Fibroblast of skin of left biceps (primary cell): ENCODE measurements at regions not wholly inside any gene's neighbourhood (a gene's known extent, or its start where the extent isn't known, plus 50 kb on each side); places are given as distances from the start of the nearest gene placed in this dataset.
A peak's percentile ranks its signal among the peaks of the same experiment; 100 is the strongest.
"Not testable (repeated sequence)": the region's sequence is repeated elsewhere in the genome, so short reads cannot be mapped to it uniquely, and the experiment has no call there.

Source experiments
- DNase-seq, 2 experiments: peaks; one replicate each; pipeline ENCODE4 v3.0.0-alpha.2; 2013; ENCODE audit warnings: low read depth in 2 of 2

GRCh38 chr9:7347556-7347955, 452.0 kb downstream of the DMAC1 start:
- no peak for DNase-seq

GRCh38 chr9:7346144-7346543, 453.4 kb downstream of the DMAC1 start:
- no peak for DNase-seq

GRCh38 chr9:7342736-7343135, 456.8 kb downstream of the DMAC1 start:
- no peak for DNase-seq

- DNase-seq, result no peak
Measured at GRCh38 chr9:7342229-7342628, 457.3 kb downstream of the DMAC1 start.

GRCh38 chr9:7341571-7341970, 458.0 kb downstream of the DMAC1 start:
- no peak for DNase-seq

GRCh38 chr9:7340451-7340850, 459.1 kb downstream of the DMAC1 start:
- DNase-seq, result no peak

GRCh38 chr9:7338586-7339281, 460.8 kb downstream of the DMAC1 start:
- DNase-seq, result no peak

GRCh38 chr9:7336356-7337065, 463.1 kb downstream of the DMAC1 start:
- DNase-seq, result no peak

GRCh38 chr9:7333719-7334118, 465.9 kb downstream of the DMAC1 start:
- peak; percentile 22 to 32 for DNase-seq

- DNase-seq, result no peak
Measured at GRCh38 chr9:7332780-7333179, 466.8 kb downstream of the DMAC1 start.

GRCh38 chr9:7328453-7328852, 471.1 kb downstream of the DMAC1 start:
- DNase-seq, result no peak

GRCh38 chr9:7325995-7326394, 473.6 kb downstream of the DMAC1 start:
- no peak for DNase-seq

- no peak for DNase-seq
Measured at GRCh38 chr9:7324152-7324598, 475.4 kb downstream of the DMAC1 start.

GRCh38 chr9:7320841-7321240, 478.7 kb downstream of the DMAC1 start:
- DNase-seq, result no peak

- peak; percentile 41 to 47 for DNase-seq
Measured at GRCh38 chr9:7320139-7320538, 479.4 kb downstream of the DMAC1 start.

- DNase-seq, result no peak
Measured at GRCh38 chr9:7318920-7319319, 480.7 kb downstream of the DMAC1 start.

- DNase-seq, result no peak
Measured at GRCh38 chr9:7316967-7317366, 482.6 kb downstream of the DMAC1 start.

- no peak for DNase-seq
Measured at GRCh38 chr9:7316166-7316795, 483.3 kb downstream of the DMAC1 start.

GRCh38 chr9:7315746-7316145, 483.8 kb downstream of the DMAC1 start:
- peak; percentile 25 to 27 for DNase-seq

- no peak for DNase-seq
Measured at GRCh38 chr9:7315116-7315515, 484.5 kb downstream of the DMAC1 start.

GRCh38 chr9:7313389-7313788, 486.2 kb downstream of the DMAC1 start:
- no peak for DNase-seq

GRCh38 chr9:7309051-7309450, 490.5 kb downstream of the DMAC1 start:
- not testable (repeated sequence) for DNase-seq

- DNase-seq, result no peak
Measured at GRCh38 chr9:7305677-7306076, 493.9 kb downstream of the DMAC1 start.
